ENCODE measurements at regions not wholly inside any gene's neighbourhood (a gene's known extent, or its start where the extent isn't known, plus 50 kb on each side); places are given as distances from the start of the nearest gene placed in this dataset.

DNA sequence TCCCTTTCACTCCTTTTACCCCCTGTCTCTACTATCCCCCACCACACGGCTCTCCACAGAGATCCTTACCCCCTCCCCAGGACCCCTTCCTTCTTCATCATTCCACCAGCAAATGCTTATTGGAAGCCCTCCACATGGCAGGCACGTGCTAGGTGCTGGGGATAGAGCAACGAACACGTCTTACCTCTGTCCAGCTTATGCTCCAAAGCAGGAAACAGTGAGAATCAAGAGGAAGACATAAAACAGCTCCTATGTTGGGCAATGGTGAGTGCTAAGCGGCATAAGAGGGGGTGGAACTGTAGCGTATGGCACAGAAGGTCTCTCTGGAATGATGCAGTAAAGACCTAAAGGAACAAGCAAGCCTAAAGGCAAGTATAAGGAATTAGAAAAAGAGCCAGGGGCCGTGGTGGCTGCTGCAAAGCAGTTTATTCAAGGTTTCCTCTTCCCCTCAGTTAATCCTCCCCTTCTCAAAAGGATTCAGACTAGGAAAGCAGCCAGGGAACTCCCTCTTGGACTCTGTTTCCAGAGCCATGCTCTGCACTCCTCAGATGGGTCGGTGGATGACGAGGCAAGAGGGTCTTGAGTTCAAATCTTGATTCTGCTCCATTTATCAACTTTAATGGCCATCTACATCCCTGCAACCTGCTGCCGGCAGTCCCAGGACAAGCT, 289.4 kb downstream of the FOXO1 start:
- no peak for FAIRE-seq
- TF ChIP-seq, protein P1, sequence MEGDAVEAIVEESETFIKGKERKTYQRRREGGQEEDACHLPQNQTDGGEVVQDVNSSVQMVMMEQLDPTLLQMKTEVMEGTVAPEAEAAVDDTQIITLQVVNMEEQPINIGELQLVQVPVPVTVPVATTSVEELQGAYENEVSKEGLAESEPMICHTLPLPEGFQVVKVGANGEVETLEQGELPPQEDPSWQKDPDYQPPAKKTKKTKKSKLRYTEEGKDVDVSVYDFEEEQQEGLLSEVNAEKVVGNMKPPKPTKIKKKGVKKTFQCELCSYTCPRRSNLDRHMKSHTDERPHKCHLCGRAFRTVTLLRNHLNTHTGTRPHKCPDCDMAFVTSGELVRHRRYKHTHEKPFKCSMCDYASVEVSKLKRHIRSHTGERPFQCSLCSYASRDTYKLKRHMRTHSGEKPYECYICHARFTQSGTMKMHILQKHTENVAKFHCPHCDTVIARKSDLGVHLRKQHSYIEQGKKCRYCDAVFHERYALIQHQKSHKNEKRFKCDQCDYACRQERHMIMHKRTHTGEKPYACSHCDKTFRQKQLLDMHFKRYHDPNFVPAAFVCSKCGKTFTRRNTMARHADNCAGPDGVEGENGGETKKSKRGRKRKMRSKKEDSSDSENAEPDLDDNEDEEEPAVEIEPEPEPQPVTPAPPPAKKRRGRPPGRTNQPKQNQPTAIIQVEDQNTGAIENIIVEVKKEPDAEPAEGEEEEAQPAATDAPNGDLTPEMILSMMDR (IDR thresholded peaks at IDR 0.05; ENCODE audit: insufficient read depth, missing control alignments), result no peak

DNA sequence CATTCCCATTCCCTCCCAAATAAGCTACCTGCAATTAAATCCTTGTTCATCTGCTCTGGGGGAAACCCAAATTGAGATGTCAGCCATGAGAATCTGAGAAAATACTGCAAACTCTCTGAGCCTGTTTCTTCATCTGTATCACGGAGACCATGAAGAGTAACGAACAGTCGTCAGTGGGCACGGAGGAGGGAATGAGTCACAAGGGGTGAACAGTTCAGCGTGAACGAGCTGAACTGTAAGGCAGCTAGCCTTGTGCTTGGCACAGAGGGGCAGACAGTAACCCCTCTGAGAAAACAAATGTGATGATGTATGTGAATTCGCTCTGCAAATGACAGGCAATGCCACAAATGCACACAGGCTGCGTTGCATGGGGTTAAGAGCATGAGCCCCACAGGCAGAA, 288.7 kb downstream of the FOXO1 start:
- no peak for FAIRE-seq
- TF ChIP-seq, protein P1 (IDR thresholded peaks at IDR 0.05; ENCODE audit: insufficient read depth, missing control alignments), result no peak

More for the DNA sequence above, 289.4 kb downstream of the FOXO1 start:
- no peak for DNase-seq (ENCODE audit: insufficient read length, low spot score)

DNA sequence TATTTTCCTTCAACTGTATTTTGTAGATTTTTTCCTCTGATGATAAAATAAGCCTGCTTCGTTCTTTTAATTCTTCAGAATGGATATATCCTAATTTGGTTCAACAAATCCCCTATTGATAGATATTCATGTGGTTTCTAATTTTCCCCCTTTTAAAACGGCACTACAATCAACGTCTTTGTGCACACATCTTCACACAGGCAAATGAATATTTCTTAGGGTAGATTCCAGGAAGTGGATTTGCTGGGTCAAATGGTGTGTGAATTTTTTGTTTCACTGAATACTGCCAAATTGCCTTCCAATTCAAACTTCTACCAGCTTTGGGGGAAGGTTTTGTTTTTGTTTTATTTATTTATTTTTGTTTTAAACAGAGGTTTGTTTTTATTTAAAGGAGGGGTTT, 287.2 kb downstream of the FOXO1 start:
- DNase-seq (ENCODE audit: insufficient read length, low spot score), result no peak
- TF ChIP-seq, protein P1 (IDR thresholded peaks at IDR 0.05; ENCODE audit: insufficient read depth, missing control alignments), result no peak
- FAIRE-seq, result no peak

More for the DNA sequence above, 288.7 kb downstream of the FOXO1 start:
- no peak for DNase-seq (ENCODE audit: insufficient read length, low spot score)

DNA sequence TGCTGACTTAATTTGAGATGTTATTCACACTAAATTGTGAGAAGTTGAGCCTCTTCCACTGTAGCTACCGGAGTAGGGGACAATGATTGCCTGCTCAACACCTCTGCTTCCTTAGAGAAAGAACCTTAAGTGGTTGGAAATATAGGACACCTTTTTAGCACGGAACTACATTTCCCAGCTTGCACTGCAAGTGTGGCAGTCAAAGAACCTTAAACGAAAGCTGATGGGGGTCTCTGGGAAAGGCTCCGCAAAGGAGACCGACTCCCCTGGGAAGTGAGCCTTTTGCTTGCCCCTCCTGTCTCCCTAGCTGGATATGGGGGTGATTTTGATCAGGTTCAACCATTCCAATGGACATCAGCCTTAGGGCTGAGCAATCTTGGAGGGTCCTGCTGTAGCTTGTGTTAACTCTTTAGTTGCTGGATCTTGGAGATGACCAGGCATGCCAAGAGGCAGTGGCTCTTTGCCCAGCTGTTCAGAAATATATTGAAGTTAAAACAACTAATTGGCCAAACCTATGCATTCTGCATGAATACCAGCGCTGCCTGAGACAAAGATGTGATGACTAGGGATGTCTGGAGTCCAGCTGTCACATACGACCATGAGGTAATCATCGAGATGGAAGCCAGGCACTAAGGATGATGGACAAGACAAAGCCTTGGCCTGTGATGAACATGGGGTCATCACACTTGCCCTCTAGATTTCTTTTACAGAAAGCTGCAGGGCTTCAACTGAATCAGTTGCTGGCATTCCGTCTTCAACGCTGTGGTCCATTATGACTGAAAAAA, 286.5 kb downstream of the FOXO1 start:
- FAIRE-seq (no peak), DNase-seq (ENCODE audit: insufficient read length, low spot score) (no peak)
- TF ChIP-seq, protein P1 (IDR thresholded peaks at IDR 0.05; ENCODE audit: insufficient read depth, missing control alignments), result no peak

DNA sequence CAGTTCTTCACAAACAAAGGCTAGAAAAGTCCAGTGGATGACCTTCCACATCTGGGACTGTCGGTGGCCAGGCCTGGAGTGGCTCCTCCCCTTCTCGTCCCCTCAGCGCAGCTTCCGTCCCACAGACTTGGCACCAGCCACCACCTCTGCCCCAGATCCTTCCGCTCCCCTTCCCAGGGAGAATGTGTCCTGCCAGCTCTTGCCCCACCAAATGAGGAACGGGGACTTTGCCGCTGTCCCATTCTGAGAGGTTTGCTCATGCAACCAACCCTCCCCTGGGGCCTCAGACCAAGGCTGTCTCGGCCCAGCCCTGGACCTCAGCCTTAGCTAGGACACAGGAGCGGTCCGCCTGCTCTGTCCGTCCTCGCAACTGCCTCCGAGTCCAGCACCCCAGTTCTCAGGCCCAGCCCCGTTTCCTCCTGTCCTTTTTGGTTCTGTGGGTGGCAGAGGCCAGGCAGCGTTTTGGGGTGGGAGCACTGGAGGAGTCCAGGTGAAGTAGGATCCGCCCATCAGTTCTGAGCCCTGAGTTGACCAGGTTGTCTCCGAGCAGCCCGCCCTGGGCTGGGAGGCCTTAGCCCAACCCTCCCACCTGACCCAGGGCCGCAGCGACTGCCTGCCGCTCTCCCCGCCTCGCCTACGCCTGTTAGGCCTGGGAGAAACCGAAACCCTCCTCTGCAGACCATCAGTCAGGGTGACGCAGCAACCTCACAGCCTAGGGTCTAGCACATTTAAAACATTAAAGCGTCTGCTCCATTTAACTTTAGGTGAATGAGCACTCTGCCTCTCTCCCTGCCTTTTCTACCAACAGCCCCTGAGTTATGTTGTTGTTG, 284.3 kb downstream of the FOXO1 start:
- TF ChIP-seq, protein P1 (IDR thresholded peaks at IDR 0.05; ENCODE audit: insufficient read depth, missing control alignments), result no peak
- FAIRE-seq (no peak), DNase-seq (ENCODE audit: insufficient read length, low spot score) (no peak)

DNA sequence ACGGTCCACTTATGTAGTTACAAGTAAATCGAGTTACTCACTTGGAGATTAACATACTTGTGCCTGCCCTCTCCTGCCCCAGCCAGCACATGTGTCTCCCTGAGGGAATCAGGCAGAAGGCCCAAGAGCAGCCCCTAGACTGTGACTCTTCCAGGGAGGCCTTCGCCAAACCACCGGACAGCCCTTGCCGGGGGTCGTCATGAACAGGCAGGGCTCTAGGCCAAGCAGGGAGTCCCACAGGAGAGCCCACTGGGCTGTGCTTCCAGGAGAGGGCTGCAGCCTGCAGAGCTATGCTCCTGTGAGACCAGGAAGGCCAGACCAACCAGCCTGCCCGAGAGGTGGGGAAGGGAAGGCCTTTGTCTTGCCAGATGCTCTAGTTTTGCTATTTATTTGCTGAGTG, 283.3 kb downstream of the FOXO1 start:
- TF ChIP-seq, protein P1 (IDR thresholded peaks at IDR 0.05; ENCODE audit: insufficient read depth, missing control alignments), result no peak
- FAIRE-seq (no peak), DNase-seq (ENCODE audit: insufficient read length, low spot score) (no peak)

Measured in D721Med (cell line).